Smooth muscle cell (in vitro differentiated cells): ENCODE measurements at regions not wholly inside any gene's neighbourhood (a gene's known extent, or its start where the extent isn't known, plus 50 kb on each side); places are given as distances from the start of the nearest gene placed in this dataset.

ENCODE experiments used
- DNase-seq: peaks from one replicate; lab custom pipeline; 2025; ENCODE audit not compliant: unreplicated experiment; lab: John Stamatoyannopoulos, UW
- H2AFZ ChIP-seq: fragments of 200-600 bp; sonication (generic); 2 replicates; pipeline ENCODE4 v1.6.0; 2016; ENCODE audit warnings: antibody characterized with exemption, low read depth, mild to moderate bottlenecking
- H3F3A ChIP-seq: fragments of 200-600 bp; sonication (generic); 2 replicates; pipeline ENCODE4 v1.6.0; 2017; ENCODE audit warnings: antibody characterized with exemption, low read depth
- H3K27ac ChIP-seq: fragments of 200-600 bp; sonication (generic); 2 replicates; pipeline ENCODE4 v1.5.1; 2016; ENCODE audit warnings: low read depth, mild to moderate bottlenecking
- H3K27me3 ChIP-seq: fragments of 200-600 bp; sonication (generic); 2 replicates; pipeline ENCODE4 v1.6.1; 2016; ENCODE audit warnings: low read depth, mild to moderate bottlenecking
- H3K36me3 ChIP-seq: fragments of 200-600 bp; sonication (generic); 2 replicates; pipeline ENCODE4 v1.5.1; 2016; ENCODE audit warnings: low read depth
- H3K4me1 ChIP-seq: fragments of 200-600 bp; sonication (generic); 2 replicates; pipeline ENCODE4 v1.5.1; 2016; ENCODE audit warnings: low read depth
- H3K4me2 ChIP-seq: fragments of 200-600 bp; sonication (generic); 2 replicates; pipeline ENCODE4 v1.6.0; 2016; ENCODE audit warnings: mild to moderate bottlenecking
- H3K4me3 ChIP-seq: fragments of 200-600 bp; sonication (generic); 2 replicates; pipeline ENCODE4 v1.5.1; 2016; ENCODE audit warnings: mild to moderate bottlenecking
- H3K79me2 ChIP-seq: fragments of 200-600 bp; sonication (generic); 2 replicates; pipeline ENCODE4 v1.6.0; 2016; ENCODE audit warnings: low read depth, mild to moderate bottlenecking
- H3K9ac ChIP-seq: fragments of 200-600 bp; sonication (generic); 2 replicates; pipeline ENCODE4 v1.6.0; 2016; ENCODE audit warnings: low read depth
- H3K9me3 ChIP-seq: fragments of 200-600 bp; sonication (generic); replicated peaks from 2 replicates; pipeline ENCODE4 v1.5.1; 2016; ENCODE audit warnings: low read depth
- H4K20me1 ChIP-seq: fragments of 200-600 bp; sonication (generic); 2 replicates; pipeline ENCODE4 v1.6.0; 2016; ENCODE audit warnings: low read depth
- CTCF ChIP-seq: fragments of 200-600 bp; sonication (generic); IDR thresholded peaks from 2 replicates; pipeline ENCODE4 v1.5.1; 2017; ENCODE audit warnings: borderline replicate concordance, mild to moderate bottlenecking, antibody characterized with exemption; ENCODE audit not compliant: insufficient read depth, poor library complexity, severe bottlenecking
- whole genome bisulfite sequencing: methylation state at CpG from one replicate; pipeline ENCODE4 v1.1.7; 2016; ENCODE audit warnings: low lambda C conversion rate; 5-methylcytosine and 5-hydroxymethylcytosine counted together

- no peaks in the 10 kb centered on the region for H3K36me3 ChIP-seq
- no peaks in the 10 kb centered on the region for H3K79me2 ChIP-seq
- H4K20me1 ChIP-seq, result no peaks in the 10 kb centered on the region
- TF ChIP-seq CTCF, result no peak
- H3K9ac ChIP-seq, result no peak overlapping the region
- DNase-seq, result no peak
- 88% methylated on average over 5 of the region's 5 CpGs for WGBS
- H3K4me3 ChIP-seq, result no peak overlapping the region
- no peaks in the 10 kb centered on the region for H3F3A ChIP-seq
- no peak overlapping the region for H2AFZ ChIP-seq
- no peaks in the 10 kb centered on the region for H3K27me3 ChIP-seq
- peaks cover 7% of the 10 kb centered on the region for H3K4me1 ChIP-seq
- H3K27ac ChIP-seq, result no peak overlapping the region
- no peaks in the 10 kb centered on the region for H3K9me3 ChIP-seq
- no peak overlapping the region for H3K4me2 ChIP-seq
Measured at GRCh38 chr3:187507905-187508304, 139.7 kb downstream of the RTP4 start.

GRCh38 chr3:187507266-187507665 lies 139.1 kb downstream of the RTP4 start:
- Histone ChIP-seq H3K27me3 (no peaks in the 10 kb centered on the region), H3K36me3 (no peaks in the 10 kb centered on the region), H3K9me3 (no peaks in the 10 kb centered on the region), H3K4me1 (peaks cover 7% of the 10 kb centered on the region), H3F3A (no peaks in the 10 kb centered on the region), H3K79me2 (no peaks in the 10 kb centered on the region), H3K4me2 (no peak overlapping the region), H3K9ac (no peak overlapping the region), H4K20me1 (no peaks in the 10 kb centered on the region), H3K27ac (no peak overlapping the region), H2AFZ (no peak overlapping the region), H3K4me3 (no peak overlapping the region)
- DNase-seq, result no peak
- WGBS, result 13% methylated on average over 1 of the region's 1 CpG
- no peak for TF ChIP-seq CTCF

GRCh38 chr3:187504435-187504834 lies 136.2 kb downstream of the RTP4 start:
- TF ChIP-seq CTCF, result no peak
- H4K20me1 ChIP-seq, result no peaks in the 10 kb centered on the region
- no peaks in the 10 kb centered on the region for H3K79me2 ChIP-seq
- no peak overlapping the region for H3K9ac ChIP-seq
- no peak overlapping the region for H2AFZ ChIP-seq
- H3K4me1 ChIP-seq, result peaks cover 7% of the 10 kb centered on the region
- no peaks in the 10 kb centered on the region for H3K9me3 ChIP-seq
- no peaks in the 10 kb centered on the region for H3F3A ChIP-seq
- no peaks in the 10 kb centered on the region for H3K36me3 ChIP-seq
- no peak for DNase-seq
- no peak overlapping the region for H3K27ac ChIP-seq
- 47% methylated on average over 3 of the region's 3 CpGs for WGBS
- peak overlapping the region; percentile 25 for H3K4me2 ChIP-seq
- H3K27me3 ChIP-seq, result no peaks in the 10 kb centered on the region
- H3K4me3 ChIP-seq, result no peak overlapping the region

GRCh38 chr3:187498211-187498724 lies 130.1 kb downstream of the RTP4 start:
- no peak for DNase-seq
- Histone ChIP-seq H3K4me2 (peak overlapping the region; percentile 50), H3K4me3 (no peak overlapping the region), H2AFZ (no peak overlapping the region), H3K9me3 (no peaks in the 10 kb centered on the region), H4K20me1 (no peaks in the 10 kb centered on the region), H3K27me3 (no peaks in the 10 kb centered on the region), H3K79me2 (no peaks in the 10 kb centered on the region), H3K36me3 (no peaks in the 10 kb centered on the region), H3K4me1 (no peaks in the 10 kb centered on the region), H3K27ac (no peak overlapping the region), H3F3A (peaks cover 8% of the 10 kb centered on the region), H3K9ac (no peak overlapping the region)
- no peak for TF ChIP-seq CTCF
- 25% methylated on average over 3 of the region's 3 CpGs for WGBS
